ENCODE measurements at regions not wholly inside any gene's neighbourhood (a gene's known extent, or its start where the extent isn't known, plus 50 kb on each side); places are given as distances from the start of the nearest gene placed in this dataset.

DNA sequence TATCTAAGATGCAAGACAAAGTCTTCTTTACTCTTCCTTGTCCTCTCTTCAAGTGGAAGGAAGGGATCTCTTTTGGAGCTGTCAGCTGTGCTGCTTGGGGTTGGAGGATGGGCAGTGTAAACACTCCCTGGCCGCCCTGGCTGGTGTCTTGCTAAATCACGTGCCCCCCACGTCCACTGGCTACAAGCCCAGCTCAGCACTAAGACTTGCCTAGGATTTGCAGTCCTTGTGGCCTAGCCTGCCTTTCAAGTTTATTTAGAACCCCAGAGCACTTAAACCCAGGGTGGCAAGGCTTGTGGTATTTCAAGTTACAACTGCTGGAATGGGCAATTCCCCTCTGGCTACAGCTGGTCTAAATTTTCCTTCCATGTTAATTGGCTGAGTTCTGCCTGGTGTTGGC lies 272.4 kb upstream of the MYO3A start:
- TF ChIP-seq GATA3 (IDR thresholded peaks at IDR 0.05; ENCODE audit: low read depth, low read length), result no peak
- TF ChIP-seq GATA2 (IDR thresholded peaks at IDR 0.05; ENCODE audit: low read depth, low read length), result no peak

DNA sequence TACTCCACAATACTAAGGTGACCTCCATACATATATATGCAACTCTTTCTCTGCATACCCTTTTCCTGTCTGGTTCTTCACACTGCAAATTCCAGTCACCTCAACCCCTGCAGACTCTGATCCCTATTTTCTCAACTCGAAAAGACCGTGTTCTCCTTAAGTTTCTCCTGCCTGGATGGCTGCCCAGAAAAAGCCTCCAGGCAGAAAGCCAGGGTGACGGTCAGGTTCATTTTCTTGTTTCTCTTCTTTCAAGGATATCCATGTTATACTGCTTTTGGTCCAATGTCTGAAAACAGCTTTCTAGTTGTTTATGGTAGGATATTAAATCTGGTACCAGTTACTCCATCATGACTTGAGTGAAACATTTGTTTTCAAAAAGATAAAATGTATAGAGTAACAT lies 267.8 kb upstream of the MYO3A start:
- TF ChIP-seq GATA3 (IDR thresholded peaks at IDR 0.05; ENCODE audit: low read depth, low read length) (no peak), GATA2 (IDR thresholded peaks at IDR 0.05; ENCODE audit: low read depth, low read length) (no peak)

DNA sequence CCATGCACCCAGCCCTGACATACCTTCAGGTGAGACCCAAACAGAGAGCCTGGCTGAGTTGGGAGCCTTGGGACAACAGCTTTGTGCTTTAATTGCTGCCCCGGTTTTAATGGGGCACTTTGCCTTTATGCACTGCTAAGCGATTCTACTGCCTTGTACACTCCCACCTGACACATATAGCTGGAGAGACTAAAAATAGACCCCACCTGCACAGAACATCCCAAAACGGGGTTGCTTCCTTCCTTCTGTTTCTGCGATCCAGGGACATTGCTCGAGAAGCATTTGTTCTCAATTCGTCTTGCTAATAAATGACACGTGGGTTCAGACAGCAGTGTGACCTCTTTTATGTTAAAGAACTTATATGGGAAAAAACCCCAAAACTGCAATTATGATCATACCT lies 258.8 kb upstream of the MYO3A start:
- TF ChIP-seq GATA2 (IDR thresholded peaks at IDR 0.05; ENCODE audit: low read depth, low read length) (no peak), GATA3 (IDR thresholded peaks at IDR 0.05; ENCODE audit: low read depth, low read length) (no peak)

DNA sequence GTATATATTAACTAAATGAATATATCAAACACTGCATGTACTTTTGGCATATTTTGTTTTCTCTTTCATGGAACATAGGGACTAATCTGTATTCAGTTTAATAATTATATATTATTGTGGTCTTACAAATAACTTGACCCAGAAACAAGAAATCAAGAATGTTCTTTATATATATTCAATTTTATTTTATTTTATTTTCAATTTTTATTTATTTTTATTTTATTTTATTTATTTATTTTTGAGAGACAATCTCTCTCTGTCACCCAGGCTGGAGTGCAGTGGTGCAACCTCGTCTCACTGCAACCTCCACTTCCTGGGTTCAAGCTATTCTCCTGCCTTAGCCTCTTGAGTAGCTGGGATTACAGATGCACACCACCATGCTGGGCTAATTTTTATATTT lies 258.4 kb upstream of the MYO3A start:
- TF ChIP-seq GATA2 (IDR thresholded peaks at IDR 0.05; ENCODE audit: low read depth, low read length) (no peak), GATA3 (IDR thresholded peaks at IDR 0.05; ENCODE audit: low read depth, low read length) (no peak)

DNA sequence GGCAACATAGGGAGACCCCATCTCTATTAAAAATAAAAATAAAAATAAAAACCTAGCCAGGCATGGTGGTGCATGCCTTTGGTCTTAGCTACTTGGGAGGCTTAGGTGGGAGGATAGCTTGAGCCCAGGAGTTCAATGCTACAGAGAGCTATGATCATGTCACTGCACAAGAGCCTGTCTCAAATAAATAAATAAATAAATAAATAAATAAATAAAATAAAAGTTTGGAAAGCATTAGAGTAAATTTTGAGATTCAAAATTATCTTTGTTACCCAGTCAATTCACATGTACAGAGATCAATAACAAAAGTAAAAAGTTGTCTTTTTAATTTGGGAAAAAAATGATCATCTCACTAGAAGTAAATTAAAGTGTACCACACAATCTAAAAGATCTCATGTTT lies 255.8 kb upstream of the MYO3A start:
- TF ChIP-seq GATA3 (IDR thresholded peaks at IDR 0.05; ENCODE audit: low read depth, low read length), result no peak
- no peak for TF ChIP-seq GATA2 (IDR thresholded peaks at IDR 0.05; ENCODE audit: low read depth, low read length)

DNA sequence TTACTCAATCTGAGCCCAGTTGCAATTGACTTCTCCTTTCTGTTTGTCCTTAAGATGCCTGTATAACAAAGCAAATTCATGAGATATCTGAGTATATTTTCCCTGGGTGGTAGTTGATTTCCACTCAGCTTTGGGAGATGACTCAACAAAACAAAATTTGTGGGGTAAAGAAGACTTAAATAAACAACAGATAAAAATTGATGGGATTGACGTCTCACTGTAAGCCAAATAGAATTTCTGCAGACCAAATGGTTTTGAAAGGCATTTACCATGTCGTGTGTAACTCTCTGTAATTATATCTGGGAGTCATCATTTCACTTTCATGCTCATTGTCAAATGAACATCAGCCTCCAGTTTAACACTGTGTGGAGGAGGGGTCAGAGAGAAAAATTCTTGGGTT lies 255.4 kb upstream of the MYO3A start:
- TF ChIP-seq GATA3 (IDR thresholded peaks at IDR 0.05; ENCODE audit: low read depth, low read length) (no peak), GATA2 (IDR thresholded peaks at IDR 0.05; ENCODE audit: low read depth, low read length) (no peak)

DNA sequence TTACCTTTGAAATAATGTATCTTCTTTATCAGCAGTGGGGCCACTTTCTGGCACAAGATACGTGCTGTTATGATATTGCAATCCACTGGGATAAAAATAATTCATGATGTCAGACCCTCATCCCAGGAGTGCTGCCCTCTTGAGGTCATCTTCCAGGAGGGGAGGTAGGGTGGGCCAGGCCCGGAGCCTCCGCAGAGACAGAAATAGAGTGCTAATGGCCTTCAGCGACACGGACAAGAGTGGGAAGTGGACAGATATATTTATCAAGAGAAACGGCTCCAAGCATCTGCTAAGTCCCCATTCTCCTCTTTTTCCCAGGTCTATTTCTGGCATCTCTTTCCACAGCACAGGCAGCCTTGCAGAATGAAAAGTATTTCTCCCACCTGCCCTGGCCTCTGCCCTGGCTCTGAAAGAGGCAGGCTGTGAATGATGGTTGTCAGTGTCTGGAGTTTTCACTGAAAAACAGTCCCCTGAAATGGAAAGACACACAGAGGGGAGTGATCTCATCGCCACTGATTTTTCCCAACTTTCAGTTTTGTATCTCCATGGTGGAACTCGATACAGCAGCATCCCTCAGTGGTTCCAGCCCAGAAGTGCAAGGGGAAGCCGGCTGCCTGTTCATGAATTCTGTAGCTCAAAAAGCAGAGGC lies 251.7 kb upstream of the MYO3A start:
- TF ChIP-seq GATA2 (IDR thresholded peaks at IDR 0.05; ENCODE audit: low read depth, low read length) (no peak), GATA3 (IDR thresholded peaks at IDR 0.05; ENCODE audit: low read depth, low read length) (no peak)

DNA sequence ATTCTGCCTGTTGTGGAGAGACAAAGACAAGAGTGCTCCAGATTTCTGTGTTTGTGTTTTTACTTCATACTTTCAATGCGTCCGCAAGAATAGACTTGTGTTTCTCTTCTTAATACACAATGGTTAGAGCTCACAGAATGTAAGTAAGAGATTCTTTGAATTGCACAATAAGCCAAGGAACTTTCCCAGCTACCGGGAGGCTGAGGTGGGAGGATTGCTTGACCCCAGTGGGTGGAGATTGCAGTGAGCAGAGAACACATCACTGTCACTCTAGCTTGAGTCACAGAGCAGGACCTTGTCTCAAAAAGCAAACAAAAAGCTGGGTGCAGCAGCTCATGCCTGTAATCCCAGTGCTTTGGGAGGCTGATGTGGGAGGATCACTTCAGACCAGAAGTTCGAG lies 250.7 kb upstream of the MYO3A start:
- TF ChIP-seq GATA2 (IDR thresholded peaks at IDR 0.05; ENCODE audit: low read depth, low read length) (no peak), GATA3 (IDR thresholded peaks at IDR 0.05; ENCODE audit: low read depth, low read length) (no peak)

DNA sequence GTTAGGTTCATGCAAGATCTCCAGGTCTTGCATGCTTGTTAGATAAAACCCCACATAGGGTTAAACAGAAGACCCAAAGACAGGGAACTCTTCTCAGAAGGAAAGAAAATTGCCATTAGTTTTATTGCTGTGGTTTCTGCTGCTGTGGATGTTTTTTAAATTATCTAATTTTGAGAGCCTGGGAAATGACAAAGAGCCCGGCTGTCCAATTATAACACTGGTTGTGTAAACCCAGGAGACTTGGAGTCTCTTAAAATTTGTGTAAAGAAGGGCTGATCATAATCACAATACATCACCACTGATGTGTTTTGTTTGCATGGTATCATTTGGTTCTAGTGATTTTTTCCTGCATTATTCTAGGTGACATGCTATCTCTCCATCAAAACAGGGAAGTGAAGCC lies 246.5 kb upstream of the MYO3A start:
- TF ChIP-seq GATA3 (IDR thresholded peaks at IDR 0.05; ENCODE audit: low read depth, low read length) (no peak), GATA2 (IDR thresholded peaks at IDR 0.05; ENCODE audit: low read depth, low read length) (no peak)

DNA sequence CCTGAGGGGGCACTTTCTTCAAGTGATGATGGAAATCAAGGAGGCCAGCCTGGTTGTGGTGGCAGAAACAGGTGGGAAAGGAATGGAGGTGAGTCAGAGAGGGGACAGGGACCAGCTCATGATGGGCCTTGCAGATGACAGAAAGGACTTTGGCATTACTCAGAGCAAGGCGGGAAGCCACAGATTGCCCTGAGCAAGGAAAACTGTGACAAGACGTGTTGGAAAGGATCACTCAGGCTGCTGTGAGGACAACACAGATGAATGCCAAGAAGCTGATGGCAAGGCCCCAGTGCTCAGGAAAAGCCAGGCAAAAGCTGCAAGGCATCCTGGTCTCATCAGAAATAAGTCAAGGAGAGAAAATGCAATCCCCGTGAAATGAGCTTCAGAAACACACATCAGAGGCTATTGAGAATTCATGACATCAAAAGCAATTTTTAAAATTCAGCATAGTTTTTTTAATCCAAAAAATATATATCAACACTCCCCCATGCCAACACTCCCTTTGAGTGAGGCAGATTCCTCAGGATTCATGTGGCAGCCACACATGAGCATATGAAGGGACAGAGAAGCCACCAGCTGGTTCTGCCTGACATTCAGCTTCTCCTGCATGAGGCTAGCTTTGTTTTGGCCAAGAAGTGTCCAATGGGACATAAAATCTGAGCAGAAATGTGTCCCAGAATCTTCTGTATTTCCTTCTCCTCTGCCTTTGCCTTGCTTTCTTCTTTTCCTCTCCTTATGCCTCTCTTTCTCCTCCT lies 244.5 kb upstream of the MYO3A start:
- TF ChIP-seq GATA2 (IDR thresholded peaks at IDR 0.05; ENCODE audit: low read depth, low read length) (no peak), GATA3 (IDR thresholded peaks at IDR 0.05; ENCODE audit: low read depth, low read length) (no peak)

DNA sequence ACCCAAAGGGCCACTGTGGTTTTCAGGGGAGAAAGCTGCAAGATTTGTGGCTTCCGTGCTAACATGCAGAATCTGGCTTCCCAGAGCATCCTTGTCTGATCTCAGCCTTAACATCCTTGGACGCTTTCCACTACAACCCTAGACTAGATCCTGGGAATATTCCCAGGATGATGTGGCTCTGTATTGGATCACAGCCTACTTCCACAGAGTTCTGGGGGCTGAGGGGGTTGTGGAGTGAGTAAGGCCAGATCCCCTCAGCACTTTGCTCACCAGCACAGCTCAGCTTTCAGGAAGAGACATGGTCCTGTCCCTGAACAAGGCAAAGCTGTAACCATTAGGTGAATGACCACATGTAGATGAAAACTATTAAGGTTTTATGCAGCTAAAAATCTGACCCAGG lies 241.3 kb upstream of the MYO3A start:
- TF ChIP-seq GATA2 (IDR thresholded peaks at IDR 0.05; ENCODE audit: low read depth, low read length), result no peak

DNA sequence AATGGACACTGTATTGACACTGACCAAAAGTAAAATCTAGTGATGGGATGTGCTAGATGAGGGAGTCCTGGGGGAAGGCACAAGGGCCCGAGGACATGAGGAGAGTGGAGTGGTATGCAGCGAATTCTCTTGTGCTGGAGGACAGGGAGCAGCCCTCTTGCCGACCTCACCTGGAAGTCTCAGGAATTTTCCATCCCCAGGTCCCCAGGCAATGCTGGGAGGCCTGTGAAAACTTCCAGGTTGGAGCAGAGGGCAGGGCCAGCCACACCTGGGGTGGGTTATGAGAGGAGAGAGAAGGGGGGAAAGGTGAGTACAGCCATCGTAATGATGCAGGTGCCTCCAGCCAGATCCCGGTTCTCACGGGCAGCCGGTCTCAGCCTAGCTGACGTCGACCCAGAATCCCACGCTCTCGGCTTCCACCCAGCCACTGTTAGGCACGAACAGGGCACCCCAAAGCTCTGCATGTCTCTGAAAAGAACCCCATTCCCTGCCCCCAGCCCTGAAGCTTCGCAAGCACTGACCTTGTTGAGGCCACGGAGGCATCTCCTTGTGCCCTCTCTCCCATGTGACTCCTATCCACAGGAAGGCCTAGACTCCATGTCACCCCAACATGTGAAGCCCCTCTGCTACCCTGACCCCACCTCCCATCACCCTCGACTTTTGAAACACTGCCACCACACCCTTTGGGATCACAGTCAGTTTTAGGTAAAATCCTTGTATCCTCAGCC lies 239.7 kb upstream of the MYO3A start:
- no peak for TF ChIP-seq GATA2 (IDR thresholded peaks at IDR 0.05; ENCODE audit: low read depth, low read length)
- no peak for TF ChIP-seq GATA3 (IDR thresholded peaks at IDR 0.05; ENCODE audit: low read depth, low read length)

DNA sequence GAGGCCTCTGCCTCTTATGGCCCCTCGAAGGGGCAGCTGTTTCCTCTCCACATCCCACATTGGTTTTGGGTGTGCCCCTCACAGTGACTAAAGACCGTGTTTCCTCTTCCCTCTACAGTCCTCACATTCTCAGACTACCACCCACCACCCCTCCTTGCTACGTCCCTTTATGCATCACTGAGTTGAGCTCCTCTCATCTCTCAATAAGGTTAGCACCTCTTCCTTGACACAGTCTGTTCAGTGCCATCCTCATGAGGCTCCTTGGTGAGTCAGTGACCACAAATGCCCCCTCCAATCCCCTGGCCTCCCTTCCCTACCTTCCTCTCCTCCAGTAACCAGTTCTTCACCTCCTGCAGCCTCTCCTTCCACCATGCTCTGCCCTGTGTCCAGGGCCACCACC lies 239.1 kb upstream of the MYO3A start:
- TF ChIP-seq GATA2 (IDR thresholded peaks at IDR 0.05; ENCODE audit: low read depth, low read length) (no peak), GATA3 (IDR thresholded peaks at IDR 0.05; ENCODE audit: low read depth, low read length) (no peak)

DNA sequence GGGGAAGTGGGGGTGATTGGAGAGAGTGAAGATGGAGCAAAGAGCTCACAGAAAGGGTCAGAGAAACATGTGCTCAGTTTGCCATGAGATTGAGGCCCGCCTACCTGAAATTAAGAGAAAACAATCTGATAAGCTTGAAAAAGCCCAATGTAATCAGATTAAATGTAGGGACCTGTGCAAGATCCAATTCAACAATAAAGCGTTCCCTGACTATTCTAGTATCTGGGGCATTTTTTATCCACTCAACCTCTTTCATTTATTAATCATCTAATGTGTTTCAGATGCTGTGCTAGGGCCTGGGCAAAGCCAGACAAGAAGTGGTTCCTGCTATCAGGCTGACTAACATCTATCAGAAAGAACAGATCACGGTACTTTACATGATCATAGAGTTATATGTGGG lies 238.4 kb upstream of the MYO3A start:
- TF ChIP-seq GATA2 (IDR thresholded peaks at IDR 0.05; ENCODE audit: low read depth, low read length), result no peak; the same call in 1 of the 2 replicates
- 0 out of 2 replicates have a peak, but pooled peaks have one; percentile 33 for TF ChIP-seq GATA3 (IDR thresholded peaks at IDR 0.05; ENCODE audit: low read depth, low read length)

Data from SH-SY5Y (cell line).